OCI-LY3 (cell line): ENCODE measurements at regions not wholly inside any gene's neighbourhood (a gene's known extent, or its start where the extent isn't known, plus 50 kb on each side); places are given as distances from the start of the nearest gene placed in this dataset.

Experiments
- H2AFZ ChIP-seq: fragments of 200-600, 300-600 bp; shearing (Covaris generic); 2 replicates; pipeline ENCODE4 v1.6.0; 2014; ENCODE audit warnings: antibody characterized with exemption, low read depth, low read length
- H3K27ac ChIP-seq: fragments of 200-600, 300-600 bp; sonication (generic); 2 replicates; pipeline ENCODE4 v1.5.1; 2014; ENCODE audit warnings: mild to moderate bottlenecking, low read length, moderate library complexity, mixed read lengths
- H3K27me3 ChIP-seq: fragments of 200-600, 300-600 bp; sonication (generic); 2 replicates; pipeline ENCODE4 v1.6.1; 2014; ENCODE audit warnings: low read depth, low read length, mixed read lengths
- H3K36me3 ChIP-seq: fragments of 200-600, 300-600 bp; sonication (generic); replicated peaks from 2 replicates; pipeline ENCODE3; 2014; ENCODE audit warnings: low read depth, low read length, mixed read lengths
- H3K4me1 ChIP-seq: fragments of 300-600, 200-600 bp; sonication (generic); 2 replicates; pipeline ENCODE4 v1.6.1; 2014; ENCODE audit warnings: low read length, mixed read lengths
- H3K4me2 ChIP-seq: fragments of 200-600, 300-600 bp; sonication (generic); 2 replicates; pipeline ENCODE4 v1.6.1; 2014; ENCODE audit warnings: low read length, mixed read lengths
- H3K4me3 ChIP-seq: fragments of 300-600, 200-600 bp; sonication (generic); 2 replicates; pipeline ENCODE4 v1.5.1; 2014; ENCODE audit warnings: antibody characterized with exemption, mild to moderate bottlenecking, low read length, moderate library complexity
- H3K79me2 ChIP-seq: fragments of 300-600, 200-600 bp; shearing (Covaris generic); 2 replicates; pipeline ENCODE4 v1.6.1; 2014; ENCODE audit warnings: mild to moderate bottlenecking, low read length, mixed read lengths
- H3K9ac ChIP-seq: fragments of 300-600, 200-600 bp; shearing (Covaris generic); 2 replicates; pipeline ENCODE4 v1.6.0; 2014; ENCODE audit warnings: mild to moderate bottlenecking, low read length, moderate library complexity
- H3K9me3 ChIP-seq: fragments of 200-600, 300-600 bp; shearing (Covaris generic); 2 replicates; pipeline ENCODE4 v1.6.1; 2014; ENCODE audit warnings: low read length, mixed read lengths; ENCODE audit not compliant: insufficient read depth
- H4K20me1 ChIP-seq: fragments of 200-600, 300-600 bp; sonication (generic); 2 replicates; pipeline ENCODE4 v1.6.1; 2016; ENCODE audit warnings: low read length, mixed read lengths; ENCODE audit not compliant: insufficient read depth
- CTCF ChIP-seq: fragments of 200-600, 300-600 bp; sonication (generic); IDR thresholded peaks from 2 replicates; pipeline ENCODE4 v1.5.1; 2014; ENCODE audit warnings: antibody characterized with exemption, low read length, low read depth
- EZH2phosphoT487 ChIP-seq: fragments of 200-600 bp; shearing (Covaris generic); IDR thresholded peaks from 2 replicates; pipeline ENCODE4 v1.6.1; 2018; ENCODE audit warnings: antibody characterized with exemption, mixed run types, low read depth

GRCh38 chrX:18039023-18039422, 177.9 kb upstream of the RAI2 start:
- H3K4me2 ChIP-seq, result no peak overlapping the region
- no peaks in the 10 kb centered on the region for H3K9me3 ChIP-seq
- no peaks in the 10 kb centered on the region for H3K4me1 ChIP-seq
- no peaks in the 10 kb centered on the region for H4K20me1 ChIP-seq
- no peaks in the 10 kb centered on the region for H3K79me2 ChIP-seq
- no peak overlapping the region for H3K4me3 ChIP-seq
- no peak overlapping the region for H3K9ac ChIP-seq
- H3K27me3 ChIP-seq, result no peaks in the 10 kb centered on the region
- H2AFZ ChIP-seq, result no peak overlapping the region
- TF ChIP-seq CTCF (no peak), EZH2phosphoT487 (no peak)
- H3K36me3 ChIP-seq, result no peaks in the 10 kb centered on the region
- no peak overlapping the region for H3K27ac ChIP-seq

GRCh38 chrX:18036394-18036793, 175.3 kb upstream of the RAI2 start:
- TF ChIP-seq CTCF (no peak), EZH2phosphoT487 (no peak)
- no peaks in the 10 kb centered on the region for H3K27me3 ChIP-seq

GRCh38 chrX:18034945-18035344, 173.8 kb upstream of the RAI2 start:
- Histone ChIP-seq H3K4me2 (no peak overlapping the region), H3K79me2 (no peaks in the 10 kb centered on the region), H3K4me1 (peaks cover 4% of the 10 kb centered on the region), H3K27me3 (no peaks in the 10 kb centered on the region), H4K20me1 (no peaks in the 10 kb centered on the region), H3K9ac (no peak overlapping the region), H2AFZ (no peak overlapping the region), H3K4me3 (no peak overlapping the region), H3K9me3 (peaks cover 7% of the 10 kb centered on the region; the same call in 1 of the 2 replicates), H3K36me3 (no peaks in the 10 kb centered on the region), H3K27ac (no peak overlapping the region)
- no peak for TF ChIP-seq EZH2phosphoT487
- TF ChIP-seq CTCF, result no peak

More at GRCh38 chrX:18036394-18036793, 175.3 kb upstream of the RAI2 start:
- no peak overlapping the region for H3K9ac ChIP-seq
- H3K9me3 ChIP-seq, result no peaks in the 10 kb centered on the region
- no peaks in the 10 kb centered on the region for H4K20me1 ChIP-seq
- H3K4me3 ChIP-seq, result no peak overlapping the region
- H3K4me1 ChIP-seq, result no peaks in the 10 kb centered on the region
- no peak overlapping the region for H3K4me2 ChIP-seq
- H3K36me3 ChIP-seq, result no peaks in the 10 kb centered on the region
- H3K79me2 ChIP-seq, result no peaks in the 10 kb centered on the region
- no peak overlapping the region for H3K27ac ChIP-seq
- H2AFZ ChIP-seq, result no peak overlapping the region

- Histone ChIP-seq H2AFZ (no peak overlapping the region), H3K27ac (no peak overlapping the region), H3K4me2 (no peak overlapping the region), H3K4me3 (no peak overlapping the region), H3K9ac (no peak overlapping the region), H3K9me3 (peaks cover 7% of the 10 kb centered on the region; the same call in 1 of the 2 replicates), H3K4me1 (peaks cover 4% of the 10 kb centered on the region), H4K20me1 (no peaks in the 10 kb centered on the region), H3K27me3 (no peaks in the 10 kb centered on the region), H3K79me2 (no peaks in the 10 kb centered on the region), H3K36me3 (no peaks in the 10 kb centered on the region)
- TF ChIP-seq EZH2phosphoT487 (no peak), CTCF (no peak)
Observed at GRCh38 chrX:18034504-18034903, 173.4 kb upstream of the RAI2 start.
